HG03469 (cell line): ENCODE measurements at regions not wholly inside any gene's neighbourhood (a gene's known extent, or its start where the extent isn't known, plus 50 kb on each side); places are given as distances from the start of the nearest gene placed in this dataset.
"Not testable (repeated sequence)": the region's sequence is repeated elsewhere in the genome, so short reads cannot be mapped to it uniquely, and the experiment has no call there.

ENCODE experiments used
- ATAC-seq: cut with Tn5 transposase; IDR thresholded peaks from one replicate; pipeline ENCODE4 v1.9.1; 2021; ENCODE audit warnings: mild to moderate bottlenecking, moderate library complexity, moderate number of reproducible peaks; ENCODE audit not compliant: unreplicated experiment

DNA sequence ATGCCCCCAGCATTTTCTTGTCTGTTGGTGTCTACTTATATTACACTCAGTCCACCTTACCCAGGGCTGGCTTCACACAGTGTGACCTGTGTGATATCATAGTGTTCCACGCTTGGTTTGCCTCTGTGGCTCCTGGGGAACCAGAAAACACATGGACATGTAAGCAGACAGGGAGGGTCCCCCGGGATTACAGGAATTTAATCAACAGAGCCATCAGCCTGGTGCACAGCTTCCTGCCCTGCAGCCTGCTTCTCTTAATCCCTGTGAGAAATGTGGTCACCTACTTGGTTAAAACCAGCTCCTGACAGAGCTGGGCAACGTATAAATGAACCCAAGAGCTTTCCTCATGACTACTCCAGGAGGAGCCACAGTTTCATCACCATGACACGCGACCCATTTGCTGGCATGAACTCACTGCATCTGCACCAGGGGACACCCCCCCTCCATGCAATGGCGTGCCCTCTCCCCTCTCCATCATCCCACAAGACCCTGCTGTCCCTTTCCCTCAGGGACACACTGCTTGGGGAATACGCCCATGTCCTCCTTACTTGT, 152.1 kb downstream of the UQCRFS1 start:
- ATAC-seq, result no peak

DNA sequence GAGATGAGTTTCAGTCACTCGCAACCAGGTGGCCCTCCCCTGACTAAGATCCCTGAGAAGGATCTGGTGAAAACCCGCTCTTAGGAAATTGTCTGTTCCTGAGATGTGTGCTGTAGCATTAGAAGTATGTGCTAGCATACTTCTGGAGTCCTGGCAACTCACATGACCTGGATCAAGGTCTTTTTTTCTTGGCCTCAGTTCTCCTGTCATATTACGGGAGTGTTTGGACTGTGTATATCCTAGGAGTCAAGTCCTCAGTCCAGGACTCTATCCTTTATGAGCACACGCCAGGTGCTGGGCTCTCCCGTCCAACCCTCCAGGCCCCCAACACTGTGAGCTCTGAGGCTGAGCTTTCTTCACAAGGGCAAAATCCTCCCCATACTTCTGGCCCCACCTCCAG, 156.4 kb downstream of the UQCRFS1 start:
- no peak for ATAC-seq

DNA sequence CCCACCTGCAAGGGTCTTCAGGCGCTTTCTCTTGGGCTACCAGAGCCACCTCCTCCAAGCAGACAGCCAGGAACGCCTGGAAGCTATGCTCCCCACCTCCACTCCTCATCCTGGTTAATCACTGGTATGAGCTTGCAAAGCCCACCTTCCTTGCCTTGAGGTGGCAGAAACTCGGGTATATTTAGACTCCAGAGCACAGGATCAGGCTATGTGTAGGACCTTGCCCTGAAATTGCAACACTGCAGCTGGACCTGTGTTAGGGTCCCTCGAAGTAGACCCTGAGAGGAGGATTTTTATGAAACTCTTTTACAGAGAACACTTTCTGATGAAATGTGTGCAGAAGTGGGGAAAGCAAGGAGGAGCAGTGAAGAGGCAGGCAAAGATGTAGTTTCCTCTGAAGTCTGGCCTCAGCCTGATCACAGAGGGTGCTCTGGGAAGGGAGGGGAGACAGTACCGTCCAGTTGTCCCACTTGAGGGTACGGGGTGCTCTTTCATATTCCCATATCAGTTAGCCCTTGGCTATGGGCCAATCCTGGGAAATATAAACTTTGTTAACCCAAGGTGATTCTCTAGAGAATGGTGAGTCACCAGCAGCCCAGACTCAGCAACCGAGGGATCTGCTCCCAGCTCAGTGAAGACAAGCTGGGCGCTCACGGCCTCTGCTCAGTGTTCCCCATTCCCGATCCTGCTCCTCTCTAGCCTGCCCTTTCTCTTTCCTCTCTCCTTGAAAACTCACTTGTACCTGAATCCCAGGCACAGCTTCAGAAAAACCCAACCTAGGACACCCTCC, 157.9 kb downstream of the UQCRFS1 start:
- no peak for ATAC-seq

DNA sequence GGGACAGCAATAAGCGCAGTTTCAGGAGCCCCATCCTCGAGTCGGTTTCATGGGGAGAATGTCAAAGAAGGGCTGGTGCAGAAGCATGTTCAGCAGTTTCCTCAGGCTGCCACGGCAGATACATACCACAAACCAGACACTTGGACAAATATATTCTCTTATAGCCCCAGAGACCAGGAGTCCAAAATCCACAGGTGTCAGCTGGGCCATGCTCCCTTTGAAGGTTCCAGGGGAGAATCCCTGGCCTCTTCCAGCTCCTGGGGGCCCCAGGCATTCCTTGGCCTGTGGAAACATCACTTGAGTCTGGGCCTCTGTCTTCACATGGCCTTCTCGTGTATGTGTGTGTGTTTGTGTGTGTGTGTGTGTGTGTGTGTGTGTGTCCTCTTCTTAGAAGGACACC, 164.1 kb downstream of the UQCRFS1 start:
- ATAC-seq, result no peak

DNA sequence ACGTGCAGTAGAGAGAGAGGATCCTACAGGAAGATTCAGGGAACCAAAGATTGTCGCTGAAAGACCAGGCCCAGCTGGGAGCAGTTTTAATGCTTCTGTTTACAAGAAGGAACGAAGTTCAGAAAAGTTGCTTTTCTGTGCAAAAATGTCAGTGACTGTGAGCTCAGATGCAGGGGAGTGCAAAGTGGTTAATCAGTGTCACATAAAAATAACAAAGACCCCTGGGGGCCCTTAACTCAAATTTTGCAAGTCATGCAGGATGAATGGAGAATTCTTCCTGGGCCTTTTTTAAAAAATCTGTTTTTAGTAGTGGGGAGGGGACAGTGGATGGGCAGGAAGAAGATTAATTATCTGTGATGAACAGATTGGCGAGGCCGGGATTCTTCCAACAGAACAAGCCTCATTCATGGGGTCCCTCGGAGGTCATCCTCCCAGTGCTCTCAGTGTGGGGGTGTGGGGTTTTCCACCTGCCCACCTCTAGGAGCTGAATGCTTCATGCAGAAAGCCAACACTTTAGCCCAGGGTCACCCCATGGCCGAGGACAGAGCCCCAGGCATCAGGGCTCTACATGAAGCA, 167.2 kb downstream of the UQCRFS1 start:
- ATAC-seq, result no peak

DNA sequence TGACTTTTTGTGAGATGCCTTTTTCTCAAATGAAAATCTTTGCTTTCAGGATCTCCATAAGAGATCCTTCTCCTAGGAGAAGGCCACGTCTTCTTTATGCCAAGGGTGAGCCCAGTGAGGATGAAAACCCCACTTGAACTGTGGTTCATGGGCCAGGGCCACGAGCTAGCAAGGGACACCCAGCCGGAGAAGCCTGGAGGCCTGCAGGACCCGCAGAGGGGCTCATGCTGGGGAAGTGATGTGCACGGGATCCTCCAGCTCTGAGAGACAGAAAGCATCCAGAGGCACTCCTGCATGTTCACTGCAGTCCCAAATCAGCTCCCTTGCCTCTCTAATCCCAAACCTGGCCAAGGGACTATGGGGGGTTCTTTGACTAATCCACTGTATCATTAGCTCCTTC, 168.9 kb downstream of the UQCRFS1 start:
- no peak for ATAC-seq

DNA sequence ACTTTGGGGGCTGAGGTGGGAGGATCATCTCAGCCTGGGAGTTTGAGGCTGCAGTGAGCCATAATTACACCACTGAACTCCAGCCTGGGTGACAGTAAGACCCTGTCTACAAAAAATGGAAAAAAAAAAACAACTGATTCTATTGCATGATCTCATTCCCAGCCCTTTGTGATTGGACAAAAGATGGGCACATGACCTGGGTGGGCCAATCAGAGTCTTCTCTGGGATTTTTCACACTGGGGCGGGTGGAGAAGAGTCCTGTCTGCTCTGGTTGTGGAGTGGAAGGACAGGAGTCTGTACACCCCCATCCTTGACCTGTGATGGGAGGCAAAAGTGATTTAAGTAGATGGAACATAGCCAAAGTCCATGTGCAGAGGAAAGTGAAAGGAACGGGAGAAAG, 170.5 kb downstream of the UQCRFS1 start:
- ATAC-seq, result no peak

DNA sequence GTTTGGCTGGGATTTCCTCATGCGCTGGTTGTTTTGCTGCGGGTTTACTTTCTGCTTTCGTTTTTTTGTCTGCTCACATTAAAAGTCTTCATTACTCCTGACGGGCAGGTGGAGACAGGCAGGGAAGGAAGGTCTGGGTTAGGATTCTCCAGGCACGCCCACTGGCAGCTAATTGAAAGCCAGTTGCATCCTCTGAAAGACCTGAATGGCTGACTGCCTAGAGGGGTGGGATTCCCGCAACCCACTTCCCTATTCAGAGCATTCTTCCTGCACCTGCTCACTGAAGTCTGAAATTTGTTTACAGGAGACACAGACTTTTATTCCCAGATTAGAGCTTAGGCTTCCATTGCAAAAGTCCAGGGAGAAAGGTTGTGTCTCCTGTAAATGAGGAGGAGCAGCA, 172.0 kb downstream of the UQCRFS1 start:
- no peak for ATAC-seq

DNA sequence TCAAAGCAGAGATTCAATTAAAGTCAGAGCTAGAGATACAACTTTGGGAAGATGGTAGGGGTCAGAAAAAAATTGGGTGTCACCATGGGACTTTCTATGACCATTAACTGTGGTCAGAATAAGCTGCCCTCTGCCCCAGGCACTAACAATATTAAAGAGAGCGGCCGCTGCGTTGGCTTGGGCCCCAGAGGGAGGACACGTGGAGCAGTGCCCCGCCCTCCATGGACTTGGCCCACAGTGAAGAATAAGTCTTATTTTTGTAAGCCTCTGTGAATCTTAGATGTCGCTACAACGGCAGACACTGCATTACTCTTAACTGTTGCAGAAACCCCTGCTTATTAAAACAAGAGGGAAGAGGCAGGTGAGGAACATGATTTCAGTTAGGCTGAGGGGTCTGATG, 172.7 kb downstream of the UQCRFS1 start:
- no peak for ATAC-seq

DNA sequence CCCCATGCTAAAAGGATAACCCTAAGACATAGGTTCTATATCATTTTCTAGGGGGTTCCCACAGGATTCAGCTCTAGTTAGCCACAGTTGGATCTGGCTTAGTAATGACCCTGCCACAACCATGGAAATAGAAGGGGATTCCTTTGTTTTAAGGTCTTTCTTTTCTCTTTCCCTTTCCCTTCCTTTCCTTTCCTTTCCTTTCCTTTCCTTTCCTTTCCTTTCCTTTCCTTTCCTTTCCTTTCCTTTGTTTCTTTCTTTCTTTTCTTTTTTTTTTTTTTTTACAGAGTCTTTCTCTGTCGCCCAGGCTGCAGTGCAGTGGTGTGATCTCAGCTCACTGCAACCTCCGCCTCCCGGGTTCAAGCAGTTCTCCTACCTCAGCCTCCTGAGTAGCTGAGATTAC, 173.9 kb downstream of the UQCRFS1 start:
- ATAC-seq, result not testable (repeated sequence)

DNA sequence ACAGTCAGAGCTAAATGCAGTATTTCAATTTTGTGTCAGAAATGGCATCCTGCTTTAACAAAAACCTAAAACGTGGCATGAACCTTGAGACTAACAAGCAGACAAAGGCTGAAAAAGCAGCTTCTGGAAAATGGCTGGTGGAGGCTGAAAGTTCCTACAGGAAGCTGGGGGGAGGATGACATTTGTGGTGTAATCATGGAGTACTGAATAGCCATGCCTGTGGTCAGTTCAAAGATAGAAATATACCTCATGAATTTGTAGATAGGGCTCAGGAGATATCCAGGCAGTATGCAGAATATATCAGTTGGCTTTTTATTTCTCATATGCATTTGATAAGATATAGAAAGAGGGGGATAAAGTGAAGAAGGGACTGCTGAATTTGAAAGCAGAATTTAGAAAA, 181.7 kb downstream of the UQCRFS1 start:
- no peak for ATAC-seq

DNA sequence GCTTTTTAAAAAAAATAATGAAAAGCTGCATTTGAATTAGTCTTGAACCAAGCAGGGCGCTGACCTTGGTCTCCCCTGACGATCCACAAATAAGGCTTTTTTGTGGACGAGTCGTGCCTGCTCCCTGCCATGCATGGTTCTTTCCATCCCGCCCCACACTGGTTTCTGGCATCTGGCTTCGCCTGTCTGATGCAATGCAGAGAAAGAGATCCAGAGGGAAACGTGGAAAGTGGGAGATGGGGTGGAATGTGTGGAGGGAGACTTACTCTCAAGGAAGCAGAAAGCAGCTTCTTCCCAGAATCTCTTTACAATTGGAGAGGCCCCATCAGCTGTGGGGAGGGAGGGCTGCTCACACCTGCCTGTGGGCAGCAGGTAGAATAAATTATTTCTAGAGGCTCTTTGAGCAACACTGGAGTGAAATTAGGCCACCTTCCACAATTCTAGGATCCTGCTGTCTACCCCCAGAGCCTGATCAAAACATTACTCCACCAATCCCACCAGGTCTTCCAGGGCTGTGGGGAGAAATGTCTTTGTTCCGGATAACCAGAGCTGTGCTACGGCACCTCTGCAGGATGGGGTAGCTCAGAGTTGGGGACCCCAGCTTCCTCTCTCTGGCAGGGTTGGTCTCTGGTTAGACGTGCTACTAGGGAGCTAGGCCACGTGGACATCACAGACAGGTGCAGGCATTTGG, 183.5 kb downstream of the UQCRFS1 start:
- ATAC-seq, result no peak

DNA sequence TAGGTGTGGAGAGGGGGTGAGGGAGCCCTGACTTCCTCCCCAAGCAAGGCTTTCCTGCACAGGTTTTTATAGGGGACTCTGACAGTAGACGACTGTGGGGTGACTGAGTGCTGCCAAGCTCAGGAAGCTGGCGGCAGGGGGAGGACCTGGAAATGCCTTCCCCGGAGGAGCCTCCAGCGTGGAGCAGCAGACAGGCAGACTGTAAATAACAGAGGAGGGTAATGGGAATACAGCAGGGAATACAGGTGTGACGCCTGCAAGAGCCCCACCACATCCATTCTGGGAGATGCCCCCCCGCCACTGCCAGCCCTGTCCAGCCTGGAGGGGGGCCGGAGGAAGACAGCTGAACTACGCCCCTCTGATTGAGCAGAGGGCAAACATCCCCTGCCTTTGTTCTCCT, 190.4 kb downstream of the UQCRFS1 start:
- no peak for ATAC-seq

DNA sequence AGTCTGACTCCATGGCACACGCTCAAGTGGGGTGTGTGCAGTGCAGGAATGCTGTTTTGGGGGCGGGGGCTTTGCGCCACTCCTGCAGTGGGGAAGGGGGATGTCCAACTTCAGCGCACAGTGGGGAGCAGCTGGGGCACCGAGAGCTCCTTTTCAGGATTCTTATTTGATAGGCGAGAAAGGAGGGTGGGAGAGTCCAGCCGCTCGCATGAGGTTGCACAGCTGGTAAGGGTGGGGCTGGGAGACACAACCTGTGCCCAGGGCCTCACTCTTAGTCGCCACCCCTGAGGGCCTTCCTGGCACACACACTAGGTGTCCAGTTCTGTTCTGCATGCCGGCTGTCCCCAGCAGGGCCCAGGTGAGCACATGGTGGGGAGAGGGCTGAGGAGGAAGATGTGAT, 190.8 kb downstream of the UQCRFS1 start:
- ATAC-seq, result no peak

DNA sequence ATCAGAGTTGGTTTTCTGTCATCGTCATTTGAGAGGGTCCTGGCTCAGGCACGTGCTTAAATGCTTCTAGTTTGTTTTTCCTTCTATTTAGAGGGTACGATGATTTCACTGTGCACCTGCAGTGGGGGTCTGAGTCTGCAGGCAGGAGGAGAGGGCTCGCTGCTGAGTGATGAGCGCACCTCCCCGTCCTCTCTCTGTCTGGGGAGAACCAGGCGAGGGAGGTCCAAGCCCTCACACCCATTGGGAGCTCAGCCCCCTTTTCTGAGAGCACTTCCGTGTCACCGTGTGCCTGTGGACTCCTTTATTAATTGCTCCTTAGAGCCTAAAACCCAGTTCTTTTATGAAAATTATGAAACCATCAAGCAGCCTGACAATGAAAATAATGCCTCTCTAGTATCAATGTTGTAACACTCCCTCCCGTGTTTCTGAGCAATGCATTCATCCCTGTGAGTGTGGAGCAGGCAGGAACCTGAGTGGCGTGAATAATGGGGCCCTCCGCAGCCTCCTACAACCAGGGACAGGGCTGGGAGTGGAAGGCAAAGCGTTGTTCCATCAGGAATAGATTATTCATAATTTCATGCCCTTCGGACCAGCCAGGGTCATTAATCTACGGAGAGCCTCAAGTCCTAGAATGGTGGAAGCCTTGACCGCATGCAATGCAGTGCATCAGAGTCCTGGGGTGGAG, 191.6 kb downstream of the UQCRFS1 start:
- ATAC-seq, result no peak

DNA sequence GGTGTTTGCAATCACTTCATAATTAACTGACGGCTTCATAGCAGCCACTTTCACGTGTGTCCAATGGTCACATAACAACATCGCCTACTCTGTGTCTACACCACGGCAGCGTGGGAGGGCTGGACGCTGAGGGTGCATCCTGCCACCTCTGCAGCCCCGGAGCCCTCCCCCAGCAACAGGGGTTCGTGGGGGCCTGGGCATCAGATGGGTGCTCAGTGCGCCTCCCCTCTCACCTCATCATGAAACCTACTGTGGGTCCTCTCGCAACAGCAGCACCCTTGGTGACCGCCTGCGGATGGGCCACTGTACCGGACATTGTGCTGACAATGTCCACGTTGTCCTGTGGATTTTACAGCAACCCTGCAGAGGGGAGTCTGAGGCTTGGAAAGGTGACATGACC, 193.5 kb downstream of the UQCRFS1 start:
- no peak for ATAC-seq

DNA sequence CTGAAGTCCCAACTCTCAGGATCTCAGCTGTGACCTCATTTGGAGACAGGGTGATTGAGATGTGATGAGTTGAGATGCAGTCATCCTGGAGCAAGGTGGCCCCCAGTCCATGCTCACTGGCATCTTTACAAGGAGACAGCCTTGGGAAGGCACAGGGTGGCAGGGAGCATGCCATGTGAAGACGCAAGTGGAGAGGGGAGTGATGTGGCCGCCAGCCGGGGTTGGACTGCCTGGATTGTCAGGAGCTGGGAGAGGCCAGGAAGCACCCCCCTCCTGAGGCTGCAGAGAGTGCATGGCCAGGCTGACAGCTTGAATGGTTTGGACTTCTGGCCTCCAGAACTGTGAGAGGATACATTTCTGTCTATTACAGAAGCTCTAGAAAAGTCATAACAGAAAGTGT, 194.4 kb downstream of the UQCRFS1 start:
- no peak for ATAC-seq

DNA sequence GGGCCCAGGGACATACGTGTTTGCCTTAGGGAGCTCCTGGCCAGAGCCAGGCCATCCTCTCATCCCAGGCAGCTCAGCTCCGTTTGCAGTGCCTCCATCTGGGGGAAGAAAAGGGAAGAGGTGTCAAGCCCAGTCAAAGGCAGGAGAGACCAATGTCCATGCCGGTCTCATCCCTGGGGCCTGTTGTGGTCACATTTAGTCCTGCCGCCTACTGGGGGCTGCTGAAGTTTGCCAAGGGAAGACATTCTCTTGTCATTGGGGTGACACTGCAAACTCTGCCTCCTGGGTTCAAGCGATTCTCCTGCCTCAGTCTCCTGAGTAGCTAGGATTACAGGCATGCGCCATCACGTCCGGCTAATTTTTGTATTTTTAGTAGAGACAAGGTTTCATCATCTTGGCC, 195.2 kb downstream of the UQCRFS1 start:
- ATAC-seq, result no peak

DNA sequence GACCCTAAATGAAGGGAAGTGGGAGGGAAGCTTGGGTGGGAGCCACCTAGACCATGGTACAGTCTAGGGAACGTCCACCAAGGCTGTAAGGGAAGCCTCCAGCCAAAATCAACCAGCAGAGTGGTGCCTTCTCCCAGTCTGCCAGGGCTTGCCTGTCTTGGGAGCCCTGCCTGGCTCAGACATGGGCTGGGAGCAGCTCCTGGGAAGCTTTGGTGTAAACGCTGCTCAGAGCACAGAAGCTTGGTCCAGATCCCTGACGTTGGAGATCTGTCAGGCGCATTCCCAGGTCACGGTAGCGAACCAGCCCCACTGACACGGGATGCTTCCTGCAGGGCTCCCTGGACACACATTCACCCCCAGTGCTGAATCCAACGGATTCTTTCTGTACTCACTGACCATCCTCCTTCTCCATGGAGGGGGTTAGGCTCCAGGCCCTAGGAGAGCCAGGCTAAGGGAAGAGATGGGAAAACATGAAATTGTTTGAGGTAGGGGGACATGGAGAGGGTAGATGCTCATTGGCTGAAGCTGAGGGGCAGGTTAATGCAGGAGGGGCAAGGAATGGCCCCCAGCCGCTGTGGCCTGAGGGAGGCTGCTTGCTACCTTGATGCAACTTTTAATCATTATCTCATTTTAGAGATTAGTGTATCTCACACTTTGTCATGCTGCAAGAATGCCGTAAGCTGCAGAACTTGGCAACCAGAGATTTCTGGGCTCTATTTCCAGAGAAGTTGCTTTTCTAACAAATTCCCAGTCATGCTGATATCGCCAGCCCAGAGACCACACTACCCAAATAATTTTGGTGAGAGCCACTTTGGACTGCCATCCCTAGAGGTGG, 195.8 kb downstream of the UQCRFS1 start:
- no peak for ATAC-seq

DNA sequence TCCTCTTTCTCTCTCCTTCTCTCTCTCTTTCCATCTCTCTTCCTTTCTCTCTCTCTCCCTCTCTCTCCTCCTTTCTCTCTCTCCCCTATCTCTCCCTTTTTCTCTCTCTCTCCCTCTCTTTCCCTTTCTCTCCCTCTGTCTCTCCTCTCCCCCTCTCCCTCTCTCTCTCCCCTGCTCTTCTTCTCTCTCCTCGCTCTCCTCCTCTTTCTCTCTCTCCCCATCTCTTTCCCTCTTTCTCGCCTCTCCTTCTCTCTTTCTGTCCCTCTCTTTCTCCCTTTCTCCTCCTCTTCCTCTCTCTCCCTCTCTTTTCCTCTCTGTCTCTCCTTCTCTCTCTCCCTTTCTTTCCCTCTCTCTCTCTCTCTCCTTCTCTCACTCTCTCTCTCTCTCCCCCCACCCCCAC, 196.6 kb downstream of the UQCRFS1 start:
- ATAC-seq, result no peak

DNA sequence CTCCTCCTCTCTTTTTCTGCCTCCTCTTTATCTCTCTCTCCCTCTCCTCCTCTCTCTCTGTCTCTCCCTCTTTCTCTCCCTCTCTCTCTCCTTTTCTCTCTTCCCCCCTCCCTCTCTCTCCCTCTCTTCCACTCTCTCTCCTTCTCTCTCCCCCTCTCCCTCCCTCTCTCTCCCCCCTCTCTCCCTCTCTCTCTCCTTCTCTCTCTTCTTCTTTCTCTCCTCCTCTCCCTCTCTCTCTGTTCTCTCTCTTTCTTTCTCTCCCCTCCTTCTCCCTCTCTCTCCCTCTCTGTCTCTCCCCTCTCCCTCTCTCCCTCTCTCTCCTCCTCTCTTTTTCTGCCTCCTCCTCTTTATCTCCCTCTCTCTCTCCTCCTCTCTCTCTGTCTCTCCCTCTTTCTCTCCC, 197.4 kb downstream of the UQCRFS1 start:
- ATAC-seq, result no peak
